HCT116 (cell line): ENCODE measurements at regions not wholly inside any gene's neighbourhood (a gene's known extent, or its start where the extent isn't known, plus 50 kb on each side); places are given as distances from the start of the nearest gene placed in this dataset.

Source experiments
- ATAC-seq: fragments of 200-7000 bp; cut with Tn5 transposase; 2 replicates; pipeline ENCODE4 v1.9.1; 2020; ENCODE audit warnings: mild to moderate bottlenecking, moderate library complexity
- BruUV-seq: library from RNA; stranded (reverse); fragments of 400-500 nt; replicated peaks from 2 replicates; lab custom pipeline; 2021; lab: Mats Ljungman, UMichigan
- CTCF ChIA-PET: fragments of 300-600 bp; sonication (Branson Sonifier 250); formaldehyde crosslinking; loops from one replicate; lab custom pipeline; 2021; ENCODE audit warnings: antibody characterized with exemption; lab: Charles Lee
- POLR2A ChIA-PET: fragments of 300-600, 350-600 bp; sonication (Branson Sonifier 250); formaldehyde crosslinking; loops from one replicate; lab custom pipeline; 2021; ENCODE audit warnings: antibody characterized with exemption; lab: Charles Lee
- RAD21 ChIA-PET, 2 experiments: fragments of 300-600 bp; sonication (Branson Sonifier 250); formaldehyde crosslinking; loops; one replicate each; lab custom pipeline; 2023; ENCODE audit warnings: low total read pairs in 2 of 2; ENCODE audit not compliant: uncharacterized antibody in 2 of 2, unreplicated experiment in 2 of 2, low non-redundant PET in 1 of 2; lab: Charles Lee
- DNase-seq: peaks from one replicate; pipeline ENCODE4 v3.0.0-alpha.2; 2010; ENCODE audit warnings: low read depth, low spot score
- H2AFZ ChIP-seq: fragments of 200-600 bp; shearing (Covaris generic), sonication (generic); 2 replicates; pipeline ENCODE4 v1.6.1; 2017; ENCODE audit warnings: low read depth, mixed run types, mixed read lengths, antibody characterized with exemption, low read length; ENCODE audit not compliant: poor library complexity, severe bottlenecking
- H3K27ac ChIP-seq: 2 replicates; pipeline ENCODE4 v1.5.1; 2012; ENCODE audit warnings: low read depth, low read length
- H3K27me3 ChIP-seq: fragments of 200-600 bp; sonication (generic); 2 replicates; pipeline ENCODE4 v1.6.1; 2016; ENCODE audit warnings: mixed run types, low read length, mixed read lengths; ENCODE audit not compliant: insufficient read depth
- H3K36me3 ChIP-seq, 2 experiments: fragments of 200-500 bp in 1 of 2; fragments of 200-600 bp in 1 of 2; sonication (Bioruptor generic) in 1 of 2; sonication (generic) in 1 of 2; 2 replicates each; pipeline versions ENCODE4 v1.5.1 to v1.6.1; 2014 to 2016; ENCODE audit warnings: low read length in 2 of 2, inconsistent platforms in 1 of 2, mixed read lengths in 1 of 2, mixed run types in 1 of 2; ENCODE audit not compliant: insufficient read depth in 2 of 2, control insufficient read depth in 1 of 2
- H3K4me1 ChIP-seq, 2 experiments: fragments of 200-600 bp in 1 of 2; sonication (generic) in 1 of 2; 2 replicates each; pipeline versions ENCODE4 v1.5.1 to v1.6.1; 2012 to 2017; ENCODE audit warnings: low read length in 2 of 2, inconsistent platforms in 1 of 2, mild to moderate bottlenecking in 1 of 2, mixed read lengths in 1 of 2, mixed run types in 1 of 2, moderate library complexity in 1 of 2; ENCODE audit not compliant: insufficient read depth in 2 of 2, control insufficient read depth in 1 of 2
- H3K4me2 ChIP-seq: fragments of 200-600 bp; sonication (generic); 2 replicates; pipeline ENCODE4 v1.6.1; 2017; ENCODE audit warnings: mixed run types, low read length, mixed read lengths
- H3K4me3 ChIP-seq, 2 experiments: fragments of 200-600 bp in 1 of 2; sonication (generic) in 1 of 2; replicated peaks in 1 of 2; 2 replicates each; pipeline ENCODE4 v1.5.1; 2011 to 2016; ENCODE audit warnings: low read length in 2 of 2, control low read depth in 1 of 2, low read depth in 1 of 2, mild to moderate bottlenecking in 1 of 2, mixed read lengths in 1 of 2, mixed run types in 1 of 2
- H3K79me2 ChIP-seq: fragments of 200-600 bp; sonication (generic); 2 replicates; pipeline ENCODE4 v1.6.1; 2017; ENCODE audit warnings: mild to moderate bottlenecking, mixed run types, low read length, moderate library complexity, mixed read lengths; ENCODE audit not compliant: insufficient read depth
- H3K9ac ChIP-seq: fragments of 200-600 bp; sonication (generic); 2 replicates; pipeline ENCODE4 v1.6.1; 2016; ENCODE audit warnings: low read length, mixed read lengths
- H3K9me2 ChIP-seq: fragments of 200-600 bp; sonication (generic), shearing (Covaris generic); 2 replicates; pipeline ENCODE4 v1.6.1; 2017; ENCODE audit warnings: mixed run types, mild to moderate bottlenecking, moderate library complexity; ENCODE audit not compliant: insufficient read depth
- H3K9me3 ChIP-seq, 2 experiments: fragments of 200-500 bp in 1 of 2; fragments of 200-600 bp in 1 of 2; sonication (Bioruptor generic) in 1 of 2; sonication (generic) in 1 of 2; 2 replicates each; pipeline ENCODE4 v1.6.1; 2014 to 2017; ENCODE audit warnings: low read length in 2 of 2, mixed read lengths in 2 of 2, inconsistent platforms in 1 of 2, low read depth in 1 of 2, mild to moderate bottlenecking in 1 of 2, mixed run types in 1 of 2, moderate library complexity in 1 of 2; ENCODE audit not compliant: control insufficient read depth in 1 of 2, insufficient read depth in 1 of 2
- H4K20me1 ChIP-seq: fragments of 200-600 bp; sonication (generic), shearing (Covaris generic); 2 replicates; pipeline ENCODE4 v1.6.1; 2017; ENCODE audit warnings: mixed run types, mild to moderate bottlenecking, moderate library complexity; ENCODE audit not compliant: insufficient read depth
- CBX3 ChIP-seq: IDR thresholded peaks from 2 replicates; pipeline ENCODE4 v1.6.1; 2012; ENCODE audit warnings: low read depth
- CEBPB ChIP-seq: IDR thresholded peaks from 2 replicates; pipeline ENCODE4 v1.6.1; 2012; ENCODE audit warnings: low read depth
- EGR1 ChIP-seq: IDR thresholded peaks from 2 replicates; pipeline ENCODE4 v1.6.1; 2012; ENCODE audit warnings: low read depth
- ELF1 ChIP-seq: IDR thresholded peaks from 2 replicates; pipeline ENCODE4 v1.6.1; 2012; ENCODE audit warnings: low read depth, borderline replicate concordance
- FOSL1 ChIP-seq: IDR thresholded peaks from 2 replicates; pipeline ENCODE4 v1.6.1; 2012; ENCODE audit warnings: low read depth
- JUND ChIP-seq: IDR thresholded peaks from 2 replicates; pipeline ENCODE4 v1.6.1; 2012
- POLR2A ChIP-seq: IDR thresholded peaks from 2 replicates; pipeline ENCODE4 v1.7.0; 2011; ENCODE audit warnings: borderline replicate concordance; ENCODE audit not compliant: insufficient read depth, insufficient read length; ENCODE audit errors: extremely low read depth
- SIN3A ChIP-seq: IDR thresholded peaks from 2 replicates; pipeline ENCODE4 v1.6.1; 2012; ENCODE audit warnings: low read depth
- SP1 ChIP-seq: IDR thresholded peaks from 2 replicates; pipeline ENCODE4 v1.6.1; 2012; ENCODE audit warnings: low read depth
- SRF ChIP-seq: IDR thresholded peaks from 2 replicates; pipeline ENCODE4 v1.6.1; 2012; ENCODE audit warnings: low read depth
- TCF7L2 ChIP-seq: IDR thresholded peaks from 2 replicates; pipeline ENCODE4 v1.7.0; 2011; ENCODE audit warnings: borderline replicate concordance, inconsistent platforms; ENCODE audit not compliant: insufficient read depth, insufficient read length; ENCODE audit errors: extremely low read depth
- YY1 ChIP-seq: IDR thresholded peaks from 2 replicates; pipeline ENCODE4 v1.6.1; 2011; ENCODE audit warnings: low read length, low read depth, moderate library complexity, mild to moderate bottlenecking; ENCODE audit not compliant: insufficient replicate concordance; ENCODE audit errors: extremely low read depth
- ZFX ChIP-seq: fragments of 450-650 bp; IDR thresholded peaks from 2 replicates; pipeline ENCODE4 v1.6.1; 2017
- ZNF274 ChIP-seq: fragments of 200-500 bp; sonication (Bioruptor generic); IDR thresholded peaks from 2 replicates; pipeline ENCODE4 v1.6.1; 2014; ENCODE audit warnings: mild to moderate bottlenecking, low read depth, low read length, inconsistent platforms
- intact Hi-C: fragments of 100-400 bp; cut with micrococcal nuclease; formaldehyde crosslinking; loops from 2 replicates; pipeline ENCODE4 v1.10.0; 2022
- TF ChIP-seq, protein P1 (sequence below): IDR thresholded peaks from 2 replicates; pipeline ENCODE4 v1.6.1; 2012
- TF ChIP-seq, protein P2 (sequence below): IDR thresholded peaks from 2 replicates; pipeline ENCODE4 v1.6.1; 2011; ENCODE audit warnings: mild to moderate bottlenecking, low read length, moderate library complexity; ENCODE audit not compliant: insufficient replicate concordance; ENCODE audit errors: extremely low read depth

DNA sequence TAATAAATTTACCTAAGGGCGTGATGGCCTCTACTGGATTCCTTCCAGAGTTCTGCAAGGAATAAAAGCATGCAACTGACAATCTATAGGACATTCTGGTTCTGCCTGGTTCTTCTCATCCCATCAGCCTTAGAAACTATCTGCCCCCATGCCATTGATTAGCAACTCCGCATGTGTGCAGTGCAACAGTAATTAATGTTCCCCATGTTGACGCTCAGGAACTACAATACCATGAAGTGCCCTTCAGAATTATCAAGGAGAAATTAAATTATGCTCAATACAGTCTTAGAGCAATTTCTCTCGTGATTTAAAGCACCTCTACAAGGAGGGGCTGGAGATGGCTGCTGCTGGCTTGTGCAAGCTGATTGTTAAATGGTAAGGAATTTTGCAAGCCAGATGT is 61.7 kb upstream of the MAP4K3 start:
- H3K4me3 ChIP-seq = no peak overlapping the region
- no peak for TF ChIP-seq FOSL1
- TF ChIP-seq JUND = no peak
- TF ChIP-seq ZNF274 = no peak
- TF ChIP-seq SIN3A = no peak
- TF ChIP-seq CBX3 = no peak
- TF ChIP-seq, protein P1, sequence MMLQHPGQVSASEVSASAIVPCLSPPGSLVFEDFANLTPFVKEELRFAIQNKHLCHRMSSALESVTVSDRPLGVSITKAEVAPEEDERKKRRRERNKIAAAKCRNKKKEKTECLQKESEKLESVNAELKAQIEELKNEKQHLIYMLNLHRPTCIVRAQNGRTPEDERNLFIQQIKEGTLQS = no peak
- H4K20me1 ChIP-seq = no peaks in the 10 kb centered on the region
- no peaks in the 10 kb centered on the region for H3K9me2 ChIP-seq
- ChIA-PET POLR2A (no interaction called here), CTCF (no interaction called here), RAD21 (no interaction called here)
- H3K36me3 ChIP-seq = no peaks in the 10 kb centered on the region
- no peaks in the 10 kb centered on the region for H3K9me3 ChIP-seq
- no peak overlapping the region for H3K9ac ChIP-seq
- intact Hi-C loops = no loop called here
- DNase-seq = no peak
- no peak overlapping the region for H2AFZ ChIP-seq
- no peaks in the 10 kb centered on the region for H3K27me3 ChIP-seq
- ATAC-seq = no peak
- no TSS peak for BruUV-seq
- no peak overlapping the region for H3K4me2 ChIP-seq
- H3K4me1 ChIP-seq = no peaks in the 10 kb centered on the region
- H3K27ac ChIP-seq = no peak overlapping the region
- no peaks in the 10 kb centered on the region for H3K79me2 ChIP-seq

DNA sequence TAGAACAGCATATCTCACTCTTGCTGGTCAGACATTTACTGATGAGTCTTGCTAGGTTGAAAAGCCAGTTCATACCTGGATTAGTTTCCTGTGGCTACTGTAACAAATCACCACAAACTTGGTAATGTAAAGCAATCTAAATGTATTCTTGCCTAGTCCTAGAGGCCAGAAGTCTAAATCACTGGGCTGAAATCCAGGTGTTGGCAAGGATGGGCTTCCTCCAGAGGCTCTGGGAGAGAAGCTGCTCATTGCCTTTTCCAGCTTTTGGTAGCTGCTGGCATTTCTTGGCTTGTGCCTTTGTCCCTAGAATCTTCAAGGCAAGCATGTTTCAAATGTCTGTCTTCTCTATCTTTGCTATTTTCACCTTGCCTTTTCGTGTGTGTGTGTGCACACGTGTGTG is 62.3 kb upstream of the MAP4K3 start:
- no TSS peak for BruUV-seq
- no peak overlapping the region for H3K4me2 ChIP-seq
- TF ChIP-seq, protein P2, sequence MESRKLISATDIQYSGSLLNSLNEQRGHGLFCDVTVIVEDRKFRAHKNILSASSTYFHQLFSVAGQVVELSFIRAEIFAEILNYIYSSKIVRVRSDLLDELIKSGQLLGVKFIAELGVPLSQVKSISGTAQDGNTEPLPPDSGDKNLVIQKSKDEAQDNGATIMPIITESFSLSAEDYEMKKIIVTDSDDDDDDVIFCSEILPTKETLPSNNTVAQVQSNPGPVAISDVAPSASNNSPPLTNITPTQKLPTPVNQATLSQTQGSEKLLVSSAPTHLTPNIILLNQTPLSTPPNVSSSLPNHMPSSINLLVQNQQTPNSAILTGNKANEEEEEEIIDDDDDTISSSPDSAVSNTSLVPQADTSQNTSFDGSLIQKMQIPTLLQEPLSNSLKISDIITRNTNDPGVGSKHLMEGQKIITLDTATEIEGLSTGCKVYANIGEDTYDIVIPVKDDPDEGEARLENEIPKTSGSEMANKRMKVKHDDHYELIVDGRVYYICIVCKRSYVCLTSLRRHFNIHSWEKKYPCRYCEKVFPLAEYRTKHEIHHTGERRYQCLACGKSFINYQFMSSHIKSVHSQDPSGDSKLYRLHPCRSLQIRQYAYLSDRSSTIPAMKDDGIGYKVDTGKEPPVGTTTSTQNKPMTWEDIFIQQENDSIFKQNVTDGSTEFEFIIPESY = no peak
- no peak for TF ChIP-seq SIN3A
- no peak for TF ChIP-seq EGR1
- TF ChIP-seq SRF = no peak
- no peak for TF ChIP-seq ZFX
- no peak for TF ChIP-seq YY1
- no peak for TF ChIP-seq JUND
- TF ChIP-seq CBX3 = no peak
- TF ChIP-seq TCF7L2 = no peak
- no peak for TF ChIP-seq ZNF274
- TF ChIP-seq POLR2A = no peak
- TF ChIP-seq ELF1 = no peak
- no peak for TF ChIP-seq SP1
- no peak for TF ChIP-seq CEBPB
- DNase-seq = no peak
- no peak overlapping the region for H3K9ac ChIP-seq
- no peaks in the 10 kb centered on the region for H3K79me2 ChIP-seq
- no peaks in the 10 kb centered on the region for H4K20me1 ChIP-seq
- ChIA-PET RAD21 (interaction anchor here in 1 of 2 experiments (0.7 kb wide), 1 partner anchor 25 kb away, joined by 4 read pairs; no protein-coding TSS in a partner anchor), CTCF (no interaction called here), POLR2A (no interaction called here)
- intact Hi-C loops = no loop called here
- no peaks in the 10 kb centered on the region for H3K36me3 ChIP-seq
- no peaks in the 10 kb centered on the region for H3K9me2 ChIP-seq
- H2AFZ ChIP-seq = no peak overlapping the region
- H3K27me3 ChIP-seq = no peaks in the 10 kb centered on the region
- no peaks in the 10 kb centered on the region for H3K4me1 ChIP-seq
- H3K4me3 ChIP-seq = no peak overlapping the region
- H3K27ac ChIP-seq = no peak overlapping the region
- no peak for ATAC-seq
- no peaks in the 10 kb centered on the region for H3K9me3 ChIP-seq
